NT2/D1 (cell line): ENCODE measurements at regions not wholly inside any gene's neighbourhood (a gene's known extent, or its start where the extent isn't known, plus 50 kb on each side); places are given as distances from the start of the nearest gene placed in this dataset.

ENCODE experiments used
- YY1 ChIP-seq: IDR thresholded peaks from 2 replicates; pipeline ENCODE4 v1.6.1; 2011; ENCODE audit not compliant: insufficient read length, insufficient read depth
- ZNF274 ChIP-seq: IDR thresholded peaks from 2 replicates; pipeline ENCODE4 v1.6.1; 2011; ENCODE audit warnings: mild to moderate bottlenecking, low read depth, low read length

DNA sequence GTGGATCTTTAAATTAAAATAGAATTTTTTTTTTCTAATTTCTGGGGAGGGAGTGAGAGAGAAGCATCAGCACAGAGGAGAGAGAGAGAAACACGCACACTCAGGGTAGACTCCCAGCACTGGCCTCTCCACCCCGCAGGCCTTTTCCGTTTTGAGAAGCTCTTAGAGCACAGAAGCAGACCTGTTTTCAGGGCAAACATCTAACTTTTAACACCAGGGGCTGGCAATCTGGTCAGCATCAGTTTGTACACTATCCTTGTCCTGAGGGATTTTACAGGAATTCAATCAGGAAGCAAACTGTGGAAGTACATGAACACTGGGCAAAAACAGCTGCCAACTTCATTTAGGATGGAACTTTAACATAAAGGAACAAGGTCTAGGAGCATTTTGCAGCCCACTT, 117.9 kb upstream of the ESRRG start:
- TF ChIP-seq YY1 (no peak), ZNF274 (no peak)
